C1 segment of cervical spinal cord (tissue), 14 donors: ENCODE measurements at regions not wholly inside any gene's neighbourhood (a gene's known extent, or its start where the extent isn't known, plus 50 kb on each side); places are given as distances from the start of the nearest gene placed in this dataset.

Experiments
- DNase-seq, 14 donors: peaks; one replicate each; lab custom pipeline; 2025; lab: John Stamatoyannopoulos, UW

GRCh38 chr13:78981913-78982312 is 323.0 kb upstream of the OBI1 start:
- no peak for DNase-seq

DNA sequence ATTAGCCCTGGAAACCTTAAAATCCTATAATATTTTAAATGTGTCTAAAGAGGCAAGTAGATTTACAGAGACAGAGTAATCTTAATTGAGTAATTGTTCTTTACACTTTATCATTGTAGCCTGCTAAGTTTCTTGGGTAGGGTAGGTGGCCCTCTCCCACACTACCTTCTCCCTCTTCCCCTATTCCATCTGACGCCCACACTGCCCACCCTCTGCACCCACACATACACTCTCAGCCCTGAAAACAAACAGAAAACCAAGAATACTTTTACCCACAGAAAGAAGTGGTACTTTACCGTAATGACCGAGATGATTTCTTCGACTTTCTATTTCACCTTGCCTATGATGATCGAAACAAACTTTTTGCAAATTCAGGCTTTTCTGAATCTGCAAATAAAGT is 320.4 kb upstream of the OBI1 start:
- DNase-seq = no peak

DNA sequence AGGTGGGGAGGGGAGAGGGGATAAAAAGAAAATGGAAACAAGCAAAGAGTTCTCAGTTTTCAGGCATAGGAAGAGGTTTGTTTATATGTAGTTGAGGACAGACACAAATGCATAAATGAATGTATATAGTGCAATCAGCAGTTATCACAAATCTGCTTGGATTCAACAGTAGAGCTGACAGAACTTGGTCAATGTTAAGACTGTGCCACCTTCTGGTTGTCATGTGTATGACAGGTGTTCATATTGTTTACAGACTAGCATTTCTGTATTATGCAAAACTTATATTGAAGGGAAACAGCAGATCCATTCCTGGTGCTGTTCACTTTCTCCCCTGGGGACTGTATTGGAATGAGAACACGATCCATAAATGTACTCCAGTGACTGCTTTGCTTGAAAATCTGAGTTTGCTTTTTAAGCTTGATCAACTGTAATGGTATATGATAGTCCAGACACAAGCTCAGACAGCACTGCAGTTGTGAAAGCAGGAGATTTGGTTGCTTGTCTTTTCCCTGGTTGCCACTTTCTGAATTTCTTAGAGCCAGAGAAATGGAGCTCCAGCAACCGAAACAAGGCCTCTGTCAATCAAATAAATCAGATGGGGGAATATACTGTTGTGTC is 319.5 kb upstream of the OBI1 start:
- DNase-seq = peak in 3 of 14 donors; percentile 3 to 31 (median 4)

- DNase-seq = peak in 1 of 14 donors; percentile 51
Measured at GRCh38 chr13:78977311-78977710, 318.4 kb upstream of the OBI1 start.

- peak in 1 of 14 donors; percentile 58 for DNase-seq
Measured at GRCh38 chr13:78976696-78977095, 317.7 kb upstream of the OBI1 start.

GRCh38 chr13:78972561-78972960 is 313.6 kb upstream of the OBI1 start:
- DNase-seq = no peak

GRCh38 chr13:78971355-78972025 is 312.5 kb upstream of the OBI1 start:
- DNase-seq = no peak

GRCh38 chr13:78960881-78961280 is 301.9 kb upstream of the OBI1 start:
- DNase-seq = no peak

DNA sequence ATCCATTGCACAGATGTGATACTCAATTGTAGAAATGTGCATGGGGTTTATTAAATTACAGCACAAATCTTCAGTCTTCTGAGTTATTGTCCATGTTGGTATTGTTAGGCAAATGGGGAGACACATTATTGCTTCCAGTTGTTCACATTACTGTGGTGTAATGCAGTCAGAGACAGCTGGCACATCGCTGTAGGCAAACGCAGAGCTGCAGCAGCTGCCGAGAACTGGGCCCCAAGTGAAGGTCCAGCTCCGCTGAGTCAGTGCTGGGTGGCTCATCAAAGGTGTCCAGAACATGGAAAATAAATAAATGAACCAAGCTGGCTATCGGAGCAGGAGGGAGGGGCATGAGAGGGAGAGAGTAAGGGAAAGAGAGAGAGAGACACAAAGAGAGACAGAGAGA is 299.1 kb upstream of the OBI1 start:
- no peak for DNase-seq

- no peak for DNase-seq
Measured at GRCh38 chr13:78940455-78941130, 281.6 kb upstream of the OBI1 start.

- no peak for DNase-seq
Measured at GRCh38 chr13:78934336-78934735, 275.4 kb upstream of the OBI1 start.

GRCh38 chr13:78915015-78915414 is 256.1 kb upstream of the OBI1 start:
- DNase-seq = no peak

DNA sequence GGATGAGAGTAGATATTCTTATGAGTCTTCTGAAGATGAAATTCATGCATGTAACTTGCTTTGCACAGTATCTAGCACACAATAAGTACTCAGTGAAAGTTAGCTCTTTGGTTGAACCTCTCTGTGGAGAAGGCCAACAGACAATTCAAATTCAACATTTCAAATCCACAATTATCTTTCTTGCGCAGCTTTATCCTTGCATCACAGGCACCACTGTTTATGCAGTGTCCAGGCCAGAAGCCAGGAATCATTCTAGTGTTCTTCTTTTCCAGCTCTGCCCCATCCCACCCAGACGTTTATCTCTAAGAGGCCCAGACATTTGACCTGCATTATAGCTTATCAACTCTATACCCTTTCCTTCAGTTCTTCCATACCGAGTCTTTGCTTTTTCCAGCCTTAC is 254.7 kb upstream of the OBI1 start:
- no peak for DNase-seq

- no peak for DNase-seq
Measured at GRCh38 chr13:78910147-78910546, 251.2 kb upstream of the OBI1 start.

- no peak for DNase-seq
Measured at GRCh38 chr13:78909276-78909675, 250.3 kb upstream of the OBI1 start.

- DNase-seq = no peak
Measured at GRCh38 chr13:78907006-78907405, 248.1 kb upstream of the OBI1 start.

DNA sequence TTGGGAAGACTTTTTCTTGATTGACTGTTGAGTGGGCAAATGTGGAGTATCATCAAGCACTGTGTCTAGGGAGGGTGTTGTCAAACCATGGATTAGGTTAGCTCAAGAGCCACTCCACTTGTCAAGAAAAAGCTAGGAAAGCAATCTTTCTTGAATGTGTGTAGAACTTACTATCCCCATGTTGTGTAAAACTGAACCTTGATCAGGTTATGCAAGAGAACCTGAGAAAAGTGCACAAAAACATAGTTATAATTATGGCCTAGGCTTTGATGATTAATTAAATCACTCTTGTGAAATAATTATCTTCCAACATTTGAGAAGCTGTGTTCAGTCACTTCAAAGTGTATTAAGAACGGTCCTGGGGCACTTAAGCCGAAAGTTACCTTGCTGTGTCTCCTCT is 238.2 kb upstream of the OBI1 start:
- DNase-seq = no peak

- no peak for DNase-seq
Measured at GRCh38 chr13:78884571-78884970, 225.6 kb upstream of the OBI1 start.

DNA sequence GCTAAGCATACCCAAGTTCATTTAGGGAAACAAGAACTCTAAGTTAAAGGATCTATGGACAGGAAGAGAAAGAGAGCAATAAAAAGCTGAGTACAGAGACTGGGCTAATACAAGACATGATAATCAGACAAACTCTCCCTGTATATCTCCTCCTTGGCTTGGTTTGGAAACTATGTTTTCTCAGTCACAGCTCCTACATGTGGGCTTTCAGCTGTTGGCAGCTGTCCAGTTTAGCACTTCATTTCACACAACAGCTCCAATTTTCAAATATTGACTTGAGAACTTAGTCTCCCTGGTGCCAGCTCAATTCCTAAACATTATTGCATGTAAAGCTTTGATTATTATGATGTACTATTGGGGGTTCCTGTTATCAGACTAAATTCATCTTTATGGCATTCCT is 222.8 kb upstream of the OBI1 start:
- no peak for DNase-seq

GRCh38 chr13:78881054-78881453 is 222.1 kb upstream of the OBI1 start:
- DNase-seq = no peak

GRCh38 chr13:78876915-78877549 is 218.1 kb upstream of the OBI1 start:
- no peak for DNase-seq

DNA sequence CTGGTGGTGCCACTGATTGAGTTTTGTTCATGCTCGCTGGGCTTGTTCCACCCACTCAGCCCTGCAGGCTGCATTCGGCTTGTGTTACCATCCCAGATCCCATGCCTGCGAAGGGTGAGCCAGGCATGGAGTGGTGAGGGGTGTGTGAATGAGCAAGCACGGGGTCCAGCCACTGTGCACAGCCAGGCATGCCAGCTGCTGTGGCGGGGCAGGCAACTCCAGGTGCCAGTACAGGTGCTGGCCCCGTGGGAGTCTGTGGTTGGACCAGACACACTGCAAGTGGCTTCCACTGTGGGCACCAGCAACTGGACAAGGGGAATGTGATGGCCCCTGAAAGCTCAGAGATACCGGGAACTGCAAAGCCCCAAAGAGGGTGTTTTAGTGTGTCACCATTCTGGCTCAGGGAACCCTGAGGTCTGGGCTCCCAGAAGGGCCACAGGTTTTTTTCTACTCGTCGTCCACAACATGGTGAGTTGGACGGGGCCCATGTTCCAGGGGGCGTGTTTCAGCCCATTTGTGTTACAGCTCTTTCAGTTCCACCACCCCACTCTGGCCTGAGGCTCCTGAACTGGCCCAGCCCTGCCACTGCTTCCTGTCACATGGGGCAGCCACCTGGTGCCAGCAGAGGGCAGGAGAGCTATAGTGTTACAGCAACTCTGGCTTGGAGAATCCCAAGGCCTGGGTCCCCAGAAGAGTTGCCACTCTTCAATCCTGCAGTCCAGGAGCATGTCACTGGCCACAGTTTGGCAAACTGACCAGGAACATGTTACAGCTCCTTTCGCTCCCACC is 217.0 kb upstream of the OBI1 start:
- no peak for DNase-seq
